HG02623 (cell line): ENCODE measurements at regions not wholly inside any gene's neighbourhood (a gene's known extent, or its start where the extent isn't known, plus 50 kb on each side); places are given as distances from the start of the nearest gene placed in this dataset.
"Not testable (repeated sequence)": the region's sequence is repeated elsewhere in the genome, so short reads cannot be mapped to it uniquely, and the experiment has no call there.

Experiments
- ATAC-seq: cut with Tn5 transposase; IDR thresholded peaks from one replicate; pipeline ENCODE4 v1.9.1; 2021; ENCODE audit warnings: moderate library complexity; ENCODE audit not compliant: unreplicated experiment

GRCh38 chr6:103819509-103819908 is 1040.2 kb downstream of the HACE1 start:
- ATAC-seq: no peak

DNA sequence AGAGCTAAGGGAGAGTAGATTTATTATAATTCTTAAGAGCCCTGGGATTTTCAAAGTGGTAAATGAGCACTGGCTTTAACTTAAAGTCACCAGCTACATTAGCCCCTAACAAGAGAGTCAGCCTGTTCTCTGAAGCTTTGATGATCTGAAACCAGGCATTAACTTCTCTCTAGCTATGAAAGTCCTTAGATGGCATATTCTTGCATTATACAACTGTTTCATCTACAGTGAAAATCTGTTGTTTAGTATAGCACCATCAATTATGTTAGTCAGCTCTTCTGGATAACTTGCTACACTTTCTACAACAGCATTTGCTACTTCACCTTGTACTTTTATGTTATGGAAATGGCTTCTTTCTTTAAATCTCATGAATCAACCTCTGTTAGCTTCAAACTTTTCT is 1046.7 kb downstream of the HACE1 start:
- no peak for ATAC-seq

- not testable (repeated sequence) for ATAC-seq
These were observed 1057.7 kb downstream of the HACE1 start for GRCh38 chr6:103801901-103802479.

DNA sequence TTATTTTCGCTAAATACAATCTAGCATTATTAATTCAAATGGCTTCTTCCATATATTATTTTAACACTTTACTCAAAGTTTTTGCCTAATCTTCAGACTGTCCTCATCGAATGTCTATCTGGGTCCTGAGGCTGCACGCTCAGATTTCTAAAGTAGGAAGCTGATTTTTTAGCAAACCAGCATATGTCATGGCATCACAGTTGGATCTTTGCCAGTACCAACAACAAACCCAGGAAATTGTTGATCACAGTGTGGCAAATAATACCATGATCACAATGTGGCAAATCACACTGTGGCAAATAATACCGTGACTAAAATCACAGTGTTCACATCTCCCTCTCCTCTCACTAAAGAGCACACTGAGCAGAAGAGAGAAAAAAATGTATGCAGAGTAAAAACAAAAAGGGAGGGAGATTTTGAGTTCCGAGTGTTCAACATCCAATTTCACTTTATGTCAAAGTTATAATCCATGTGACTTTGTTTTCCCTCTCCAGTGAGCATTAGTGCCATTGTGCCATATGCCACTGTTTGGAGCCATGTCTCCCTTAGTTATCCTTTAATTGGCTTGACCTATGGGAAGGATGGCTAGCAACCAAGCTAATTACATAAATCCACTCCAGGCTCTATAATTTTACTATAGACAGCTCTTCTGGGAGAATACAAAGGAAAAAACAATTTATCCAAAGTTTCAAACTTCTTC is 1059.6 kb downstream of the HACE1 start:
- no peak for ATAC-seq

DNA sequence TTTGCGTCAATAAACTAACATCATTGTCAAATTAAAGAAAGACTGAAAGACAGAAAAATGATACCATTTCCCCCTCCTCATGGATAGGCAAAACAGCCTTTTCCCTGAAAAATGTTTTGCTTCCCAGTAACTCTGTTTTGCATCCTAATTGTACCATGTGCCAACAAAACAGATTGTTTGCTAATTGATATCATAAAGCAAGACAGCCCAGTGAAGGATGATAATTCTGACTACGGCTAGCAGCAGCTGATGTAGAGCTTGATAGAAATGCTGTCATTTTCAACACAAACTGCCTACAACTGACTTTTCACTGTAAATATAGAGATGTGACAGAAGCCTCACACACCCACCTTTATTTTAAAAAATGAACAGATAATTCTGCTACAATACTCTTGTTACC is 1061.6 kb downstream of the HACE1 start:
- no peak for ATAC-seq

- ATAC-seq: no peak
These were observed 1062.0 kb downstream of the HACE1 start for GRCh38 chr6:103797738-103798137.

GRCh38 chr6:103791458-103791857 is 1068.3 kb downstream of the HACE1 start:
- ATAC-seq: no peak

- ATAC-seq: no peak
These were observed 1075.6 kb downstream of the HACE1 start for GRCh38 chr6:103784117-103784516.

- ATAC-seq: no peak
These were observed 1076.4 kb downstream of the HACE1 start for GRCh38 chr6:103783329-103783728.

DNA sequence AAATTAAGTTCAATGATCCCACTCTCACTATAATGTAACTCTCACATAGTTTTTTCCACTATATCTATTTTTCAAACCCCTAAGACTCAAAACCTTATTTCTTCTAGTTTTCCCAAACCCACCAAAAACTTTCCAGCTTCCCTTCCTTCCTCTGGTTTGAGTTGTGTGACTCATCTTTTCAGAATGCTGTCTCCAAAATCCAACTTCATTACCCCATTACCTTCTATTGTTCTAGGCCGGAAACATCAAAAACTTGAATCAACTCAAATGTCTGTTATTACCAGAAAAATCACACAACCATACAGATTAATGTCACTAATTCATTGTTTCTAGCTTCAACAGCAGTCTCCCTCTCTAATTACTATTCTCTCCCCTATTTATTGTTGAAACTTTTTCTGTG is 1090.3 kb downstream of the HACE1 start:
- no peak for ATAC-seq

DNA sequence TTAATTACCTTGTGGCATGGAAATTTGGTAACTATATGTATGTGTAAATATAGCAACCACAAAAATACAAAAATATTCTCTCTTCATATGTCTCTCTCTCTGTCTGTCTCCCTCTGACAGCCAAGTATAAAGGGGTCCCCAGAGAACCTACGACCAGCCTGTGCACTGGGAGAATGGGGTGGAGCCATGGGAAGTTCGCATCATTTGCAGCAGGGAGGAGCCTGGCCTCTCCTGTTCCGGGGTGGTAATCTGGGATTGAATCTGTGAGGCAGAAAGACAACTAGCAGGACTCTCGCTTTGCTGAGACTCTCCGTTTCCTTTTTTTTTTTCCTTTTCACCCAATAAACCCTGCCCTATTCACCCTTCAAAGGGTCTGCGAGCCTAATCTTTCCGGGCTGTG is 1109.1 kb downstream of the HACE1 start:
- no peak for ATAC-seq

- ATAC-seq: no peak
These were observed 1125.7 kb downstream of the HACE1 start for GRCh38 chr6:103734016-103734415.

DNA sequence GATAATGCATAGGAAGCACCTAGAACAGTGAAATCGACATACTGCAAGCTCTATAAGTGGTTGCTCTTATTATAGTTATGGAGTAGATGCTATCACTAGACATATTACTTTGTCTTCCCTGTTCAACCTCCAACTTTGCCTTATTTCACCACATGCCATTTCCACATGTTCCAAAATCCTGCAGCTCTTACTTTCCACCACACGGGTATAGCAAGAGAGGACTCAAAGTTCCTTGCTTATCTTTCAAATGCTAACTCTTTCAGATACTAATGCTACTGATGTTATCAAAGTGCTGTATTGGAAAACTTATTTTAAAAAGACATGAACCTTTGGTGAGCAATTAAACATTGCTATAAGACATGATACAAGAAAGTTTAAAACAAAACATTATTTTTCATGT is 1130.1 kb downstream of the HACE1 start:
- no peak for ATAC-seq

GRCh38 chr6:103723438-103724322 is 1136.0 kb downstream of the HACE1 start:
- no peak for ATAC-seq

DNA sequence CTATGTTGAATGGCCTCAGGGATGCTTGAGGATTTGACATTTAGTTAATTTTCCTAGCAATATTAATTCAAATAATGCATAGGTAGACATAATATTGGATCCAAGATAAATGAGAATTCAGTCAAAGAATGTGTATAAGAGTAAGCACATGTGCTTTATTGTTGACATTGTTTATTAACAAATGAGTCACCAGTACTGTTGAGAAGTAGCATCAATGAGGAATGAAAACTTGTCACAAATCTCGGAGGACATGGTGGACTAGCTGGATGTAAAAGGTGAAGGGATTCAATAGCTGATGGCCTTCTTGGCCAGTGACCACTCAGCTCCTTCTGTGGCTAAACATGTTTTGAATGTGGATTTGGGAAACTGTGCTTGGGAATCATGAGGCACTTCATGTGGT is 1137.0 kb downstream of the HACE1 start:
- ATAC-seq: no peak

GRCh38 chr6:103721923-103722322 is 1137.8 kb downstream of the HACE1 start:
- ATAC-seq: no peak

DNA sequence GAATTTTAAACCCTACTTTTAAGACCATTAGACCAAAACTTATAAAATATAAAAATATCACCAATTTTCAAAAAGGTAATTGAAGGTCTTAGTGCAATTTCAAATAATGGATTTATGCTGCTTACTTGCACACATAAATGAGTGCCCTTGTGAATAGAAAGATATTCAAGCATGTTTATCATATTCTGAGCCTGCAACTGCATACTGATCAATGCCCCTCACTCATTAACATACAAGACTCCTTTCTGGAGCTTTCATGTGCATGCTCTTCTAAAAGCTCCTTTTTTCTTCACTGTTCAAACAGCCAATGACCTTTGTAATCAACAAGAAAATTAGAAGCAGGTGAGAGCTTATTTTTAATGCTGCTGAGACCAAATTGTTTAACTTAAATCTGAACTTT is 1139.3 kb downstream of the HACE1 start:
- no peak for ATAC-seq

GRCh38 chr6:103719545-103719944 is 1140.2 kb downstream of the HACE1 start:
- ATAC-seq: no peak

DNA sequence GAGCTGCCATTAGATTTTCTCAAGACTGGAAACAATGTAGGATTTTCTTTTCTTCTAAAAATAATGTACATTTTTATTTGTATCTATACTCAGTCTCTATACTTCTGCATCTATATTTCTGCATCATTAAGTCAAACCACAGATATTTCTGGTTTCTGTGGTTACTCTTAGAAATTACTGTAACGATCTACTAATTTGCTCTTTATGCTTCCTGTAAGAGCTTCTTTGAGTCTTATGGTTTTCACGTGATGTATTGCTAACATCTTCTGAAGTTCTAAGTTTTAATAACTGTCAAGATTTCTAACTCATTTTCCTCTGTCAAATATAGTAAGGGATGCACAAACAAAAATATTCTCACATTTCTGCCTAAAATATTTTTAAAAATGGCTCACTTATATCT is 1144.5 kb downstream of the HACE1 start:
- ATAC-seq: no peak

DNA sequence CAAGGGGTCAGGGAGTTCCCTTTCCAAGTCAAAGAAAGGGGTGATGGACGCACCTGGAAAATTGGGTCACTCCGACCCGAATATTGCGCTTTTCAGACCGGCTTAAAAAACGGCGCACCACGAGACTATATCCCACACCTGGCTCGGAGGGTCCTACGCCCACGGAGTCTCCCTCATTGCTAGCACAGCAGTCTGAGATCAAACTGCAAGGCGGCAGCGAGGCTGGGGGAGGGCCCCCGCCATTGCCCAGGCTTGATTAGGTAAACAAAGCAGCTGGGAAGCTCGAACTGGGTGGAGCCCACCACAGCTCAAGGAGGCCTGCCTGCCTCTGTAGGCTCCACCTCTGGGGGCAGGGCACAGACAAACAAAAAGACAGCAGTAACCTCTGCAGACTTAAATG is 1150.5 kb downstream of the HACE1 start:
- ATAC-seq: not testable (repeated sequence)

DNA sequence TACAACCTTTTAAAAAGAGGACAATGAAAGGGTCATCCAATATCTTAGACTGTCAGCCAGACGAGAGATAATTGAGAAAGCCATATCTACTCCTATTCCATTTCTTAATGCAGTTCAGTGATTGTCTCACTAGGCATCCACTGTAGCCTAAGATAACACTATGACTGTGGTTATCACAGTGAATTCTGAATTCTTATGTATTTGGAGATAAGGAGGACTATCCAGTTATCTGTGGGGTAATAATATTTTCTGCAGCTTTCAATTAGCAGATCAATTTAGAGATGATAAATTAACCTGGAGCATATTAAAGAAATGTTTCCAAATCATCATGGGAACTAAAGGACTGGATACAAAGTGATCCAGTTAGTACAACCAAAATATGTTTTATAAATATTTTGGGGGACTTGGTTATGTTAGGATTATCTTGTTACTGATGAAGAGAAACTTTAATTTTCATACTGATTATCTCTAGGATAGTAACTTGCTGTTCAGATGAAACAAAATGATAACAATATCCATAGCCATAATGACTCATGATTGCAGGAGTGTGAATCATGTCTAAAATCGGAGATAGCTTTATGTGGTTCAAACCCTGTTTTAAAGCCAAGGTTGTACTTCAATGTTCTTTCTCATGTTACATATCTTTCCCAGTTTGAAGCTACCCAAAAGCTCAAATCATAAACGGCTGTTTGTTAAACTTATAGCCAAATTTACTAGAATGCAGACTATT is 1152.0 kb downstream of the HACE1 start:
- no peak for ATAC-seq
